ENCODE measurements at regions not wholly inside any gene's neighbourhood (a gene's known extent, or its start where the extent isn't known, plus 50 kb on each side); places are given as distances from the start of the nearest gene placed in this dataset.

- TF ChIP-seq CREB1 (IDR thresholded peaks at IDR 0.05) (no peak), KDM1A (IDR thresholded peaks at IDR 0.05; ENCODE audit: borderline replicate concordance, low read length) (no peak), GTF2F1 (IDR thresholded peaks at IDR 0.05; ENCODE audit: borderline replicate concordance, low read depth, low read length) (no peak), SP1 (IDR thresholded peaks at IDR 0.05; ENCODE audit: low read depth, low read length) (no peak), CTCF (IDR thresholded peaks at IDR 0.05; ENCODE audit: control extremely low read depth in 1 of 3, insufficient read depth in 1 of 3, low read depth in 1 of 3, low read length in 3 of 3) (no peak), POLR2AphosphoS5 (IDR thresholded peaks at IDR 0.05; ENCODE audit: low read depth, low read length) (no peak), GABPA (IDR thresholded peaks at IDR 0.05; ENCODE audit: borderline replicate concordance, insufficient read depth, low read length) (no peak), EP300 (IDR thresholded peaks at IDR 0.05; ENCODE audit: borderline replicate concordance in 1 of 2, low read depth in 2 of 2, low read length in 2 of 2) (no peak), SRF (IDR thresholded peaks at IDR 0.05; ENCODE audit: low read depth, low read length) (no peak), RNF2 (IDR thresholded peaks at IDR 0.05; ENCODE audit: borderline replicate concordance, low read depth, low read length, missing control alignments, poor library complexity, severe bottlenecking) (no peak), POLR2A (IDR thresholded peaks at IDR 0.05; ENCODE audit: control extremely low read depth in 1 of 2, low read depth in 2 of 2, low read length in 2 of 2) (no peak), MAFK (IDR thresholded peaks at IDR 0.05; ENCODE audit: low read depth, low read length) (no peak), SIN3A (conservative IDR thresholded peaks at IDR 0.05 in 1 of 2, IDR thresholded peaks at IDR 0.05 in 1 of 2; ENCODE audit: low read depth in 1 of 2, low read length in 2 of 2) (no peak)
Observed at GRCh38 chr2:34215174-34215573, 616.1 kb upstream of the FAM98A start.

All from H1 (cell line).